HL-60 (cell line): ENCODE measurements at regions not wholly inside any gene's neighbourhood (a gene's known extent, or its start where the extent isn't known, plus 50 kb on each side); places are given as distances from the start of the nearest gene placed in this dataset.

Experiments
- GABPA ChIP-seq: IDR thresholded peaks from 2 replicates; pipeline ENCODE4 v1.6.1; 2012; ENCODE audit warnings: low read depth
- POLR2AphosphoS5 ChIP-seq: IDR thresholded peaks from 2 replicates; pipeline ENCODE4 v1.6.1; 2012; ENCODE audit warnings: low read depth
- REST ChIP-seq: IDR thresholded peaks from 2 replicates; pipeline ENCODE4 v1.6.1; 2012; ENCODE audit warnings: low read depth; ENCODE audit not compliant: insufficient replicate concordance
- SPI1 ChIP-seq: IDR thresholded peaks from 2 replicates; pipeline ENCODE4 v1.6.1; 2012; ENCODE audit warnings: low read depth, mild to moderate bottlenecking, borderline replicate concordance
- TF ChIP-seq, protein P1 (sequence below): IDR thresholded peaks from one replicate; pipeline ENCODE4 v1.5.1; 2011; ENCODE audit warnings: low read length, control low read depth, inconsistent platforms; ENCODE audit not compliant: insufficient read depth

- TF ChIP-seq, protein P1, sequence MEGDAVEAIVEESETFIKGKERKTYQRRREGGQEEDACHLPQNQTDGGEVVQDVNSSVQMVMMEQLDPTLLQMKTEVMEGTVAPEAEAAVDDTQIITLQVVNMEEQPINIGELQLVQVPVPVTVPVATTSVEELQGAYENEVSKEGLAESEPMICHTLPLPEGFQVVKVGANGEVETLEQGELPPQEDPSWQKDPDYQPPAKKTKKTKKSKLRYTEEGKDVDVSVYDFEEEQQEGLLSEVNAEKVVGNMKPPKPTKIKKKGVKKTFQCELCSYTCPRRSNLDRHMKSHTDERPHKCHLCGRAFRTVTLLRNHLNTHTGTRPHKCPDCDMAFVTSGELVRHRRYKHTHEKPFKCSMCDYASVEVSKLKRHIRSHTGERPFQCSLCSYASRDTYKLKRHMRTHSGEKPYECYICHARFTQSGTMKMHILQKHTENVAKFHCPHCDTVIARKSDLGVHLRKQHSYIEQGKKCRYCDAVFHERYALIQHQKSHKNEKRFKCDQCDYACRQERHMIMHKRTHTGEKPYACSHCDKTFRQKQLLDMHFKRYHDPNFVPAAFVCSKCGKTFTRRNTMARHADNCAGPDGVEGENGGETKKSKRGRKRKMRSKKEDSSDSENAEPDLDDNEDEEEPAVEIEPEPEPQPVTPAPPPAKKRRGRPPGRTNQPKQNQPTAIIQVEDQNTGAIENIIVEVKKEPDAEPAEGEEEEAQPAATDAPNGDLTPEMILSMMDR, result no peak
- TF ChIP-seq POLR2AphosphoS5 (no peak), SPI1 (no peak), GABPA (no peak), REST (no peak)
Observed at GRCh38 chr21:37986000-37986399, 69.7 kb upstream of the KCNJ6 start.
